GM18499 (cell line): ENCODE measurements at regions not wholly inside any gene's neighbourhood (a gene's known extent, or its start where the extent isn't known, plus 50 kb on each side); places are given as distances from the start of the nearest gene placed in this dataset.

Experiments used
- ATAC-seq: cut with Tn5 transposase; IDR thresholded peaks from one replicate; pipeline ENCODE4 v1.9.1; 2021; ENCODE audit warnings: moderate number of reproducible peaks; ENCODE audit not compliant: insufficient read depth, unreplicated experiment

GRCh38 chr10:83037653-83038052 is 1101.7 kb upstream of the GHITM start:
- no peak for ATAC-seq

GRCh38 chr10:83038631-83039030 is 1100.7 kb upstream of the GHITM start:
- no peak for ATAC-seq

- ATAC-seq: no peak
These were observed 1093.6 kb upstream of the GHITM start for GRCh38 chr10:83045731-83046130.

- ATAC-seq: no peak
These were observed 1088.5 kb upstream of the GHITM start for GRCh38 chr10:83050815-83051214.

DNA sequence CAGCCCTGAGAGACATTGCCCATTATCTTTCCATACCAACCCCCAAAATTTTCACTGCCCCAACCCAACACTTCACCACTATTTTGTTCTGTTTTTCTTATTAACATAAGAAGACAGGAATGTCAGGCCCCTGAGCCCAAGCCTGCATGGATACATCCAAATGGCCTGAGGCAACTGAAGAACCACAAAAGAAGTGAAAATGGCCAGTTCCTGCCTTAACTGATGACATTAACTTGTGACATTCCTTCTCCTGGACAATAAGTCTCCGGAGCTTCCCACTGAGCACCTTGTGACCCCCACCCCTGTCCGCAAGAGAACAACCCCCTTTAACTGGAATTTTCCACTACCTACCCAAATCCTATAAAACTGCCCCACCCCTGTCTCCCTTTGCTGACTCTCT is 1076.4 kb upstream of the GHITM start:
- ATAC-seq: no peak

- ATAC-seq: no peak
These were observed 1065.8 kb upstream of the GHITM start for GRCh38 chr10:83073472-83073871.

DNA sequence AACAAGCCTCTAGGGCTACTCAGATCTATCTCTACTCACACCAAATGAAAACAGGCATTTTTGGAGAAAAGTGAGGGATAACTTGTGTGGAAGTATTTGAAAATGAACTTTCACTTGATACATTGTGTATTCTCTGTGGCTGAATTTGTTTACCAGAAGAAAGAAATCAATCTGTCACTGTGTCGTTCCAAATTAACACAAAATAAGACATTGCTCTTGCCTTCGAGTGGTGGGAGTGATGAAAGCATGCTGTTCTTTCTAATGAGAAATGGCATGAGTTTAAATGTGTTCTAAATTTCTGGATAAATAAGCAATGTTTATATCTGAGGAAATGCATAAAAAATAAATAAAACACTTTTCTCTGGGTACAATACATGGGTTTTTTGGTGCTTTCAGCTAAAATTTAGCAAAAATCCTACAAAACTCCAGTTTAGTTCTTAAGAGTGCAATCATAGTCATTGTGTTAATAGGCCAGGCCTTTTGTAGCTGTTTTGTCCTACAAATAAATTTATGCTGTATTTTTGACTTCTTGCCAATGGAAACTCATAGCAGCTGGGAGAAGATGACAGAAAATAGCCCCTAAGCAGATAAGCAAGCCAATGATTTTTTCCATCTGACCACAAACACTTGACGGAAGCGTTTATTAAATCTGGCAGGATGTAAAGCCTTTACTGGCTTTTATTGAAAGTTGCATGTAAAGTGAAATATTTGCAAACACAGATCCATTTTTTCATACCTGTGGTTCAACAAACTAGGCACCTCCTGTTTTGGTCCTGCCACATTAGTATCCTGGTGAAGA is 1064.1 kb upstream of the GHITM start:
- ATAC-seq: no peak

GRCh38 chr10:83075815-83076355 is 1063.4 kb upstream of the GHITM start:
- no peak for ATAC-seq

DNA sequence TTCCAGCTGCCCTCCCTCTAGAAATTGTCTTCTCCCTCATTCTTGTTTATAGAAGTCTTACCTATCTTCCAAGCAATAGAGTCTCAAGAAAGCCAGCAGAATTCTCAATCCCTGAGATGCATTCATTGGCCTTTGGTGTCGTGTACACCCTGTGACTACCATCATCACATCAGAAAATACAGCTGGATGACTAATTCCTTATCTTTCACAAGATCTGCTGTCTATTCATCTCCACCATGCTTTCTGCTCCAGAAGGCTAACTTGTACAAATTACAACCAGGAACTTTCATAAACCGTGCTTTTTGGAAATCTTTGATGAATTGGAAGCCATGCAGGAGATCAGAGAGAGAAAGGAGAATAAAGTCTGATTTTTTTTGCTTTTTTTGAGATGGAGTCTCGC is 1062.9 kb upstream of the GHITM start:
- ATAC-seq: no peak

DNA sequence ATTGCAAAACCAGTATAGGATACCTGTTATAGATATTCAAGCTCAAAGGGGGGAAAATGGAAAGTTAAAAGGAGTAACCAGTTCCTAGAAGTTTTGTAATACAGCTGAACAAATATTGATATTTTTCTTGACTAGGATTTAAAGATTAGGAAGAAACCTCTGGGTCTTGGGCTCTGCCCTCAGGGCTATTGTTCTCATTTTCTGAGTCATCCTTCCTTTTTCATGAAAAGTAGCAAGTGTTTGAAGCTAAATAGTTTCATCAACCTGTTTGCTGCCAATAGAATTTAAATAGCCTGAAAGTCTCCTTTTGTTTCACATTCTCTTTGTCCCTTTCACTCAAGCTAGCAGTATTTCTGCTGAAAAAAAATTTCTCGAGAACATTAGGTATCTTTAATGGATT is 1061.1 kb upstream of the GHITM start:
- no peak for ATAC-seq

GRCh38 chr10:83078645-83079044 is 1060.7 kb upstream of the GHITM start:
- no peak for ATAC-seq

GRCh38 chr10:83083831-83084230 is 1055.5 kb upstream of the GHITM start:
- no peak for ATAC-seq

GRCh38 chr10:83089335-83089734 is 1050.0 kb upstream of the GHITM start:
- no peak for ATAC-seq

- no peak for ATAC-seq
These were observed 1034.7 kb upstream of the GHITM start for GRCh38 chr10:83104616-83105015.

- no peak for ATAC-seq
These were observed 1030.6 kb upstream of the GHITM start for GRCh38 chr10:83108565-83109333.

DNA sequence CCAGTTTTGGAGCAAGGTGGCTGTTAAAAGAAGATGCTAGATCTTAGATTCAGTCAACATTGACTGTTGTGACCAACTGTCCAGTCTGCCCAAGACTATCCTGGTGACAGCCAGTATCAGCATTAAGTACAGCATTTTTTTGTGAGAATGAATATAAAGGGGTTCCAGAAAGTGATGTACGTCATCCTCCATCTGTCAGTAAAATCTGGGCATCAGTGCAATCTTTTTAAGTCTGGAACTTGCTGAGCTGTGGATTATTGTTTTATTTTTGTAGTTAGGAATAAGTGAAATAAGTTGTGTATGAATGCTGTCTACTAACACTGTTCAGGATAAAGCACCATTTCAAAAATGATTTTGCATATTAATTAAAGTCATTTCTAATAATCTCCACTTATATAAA is 1020.0 kb upstream of the GHITM start:
- no peak for ATAC-seq

GRCh38 chr10:83122336-83122735 is 1017.0 kb upstream of the GHITM start:
- no peak for ATAC-seq

- no peak for ATAC-seq
These were observed 1011.2 kb upstream of the GHITM start for GRCh38 chr10:83127942-83128575.

DNA sequence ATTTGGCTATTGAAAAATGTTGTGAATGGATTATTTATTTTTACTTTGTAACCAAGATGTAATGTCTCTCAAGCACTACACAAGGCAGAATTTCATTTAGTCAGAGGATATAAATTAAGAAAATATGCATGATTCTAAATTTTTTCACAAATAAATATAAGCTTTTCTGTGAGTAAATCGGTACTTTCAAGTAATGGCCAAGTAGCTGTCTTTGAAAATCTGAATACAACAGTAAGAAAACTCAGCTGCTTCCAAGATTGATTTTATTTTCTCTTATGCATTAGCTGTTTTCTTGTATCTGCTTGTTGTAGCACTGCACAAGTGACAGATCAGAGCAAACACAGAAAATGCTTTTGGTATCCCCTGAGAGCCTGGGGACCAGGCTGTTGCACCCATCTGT is 998.5 kb upstream of the GHITM start:
- ATAC-seq: no peak

DNA sequence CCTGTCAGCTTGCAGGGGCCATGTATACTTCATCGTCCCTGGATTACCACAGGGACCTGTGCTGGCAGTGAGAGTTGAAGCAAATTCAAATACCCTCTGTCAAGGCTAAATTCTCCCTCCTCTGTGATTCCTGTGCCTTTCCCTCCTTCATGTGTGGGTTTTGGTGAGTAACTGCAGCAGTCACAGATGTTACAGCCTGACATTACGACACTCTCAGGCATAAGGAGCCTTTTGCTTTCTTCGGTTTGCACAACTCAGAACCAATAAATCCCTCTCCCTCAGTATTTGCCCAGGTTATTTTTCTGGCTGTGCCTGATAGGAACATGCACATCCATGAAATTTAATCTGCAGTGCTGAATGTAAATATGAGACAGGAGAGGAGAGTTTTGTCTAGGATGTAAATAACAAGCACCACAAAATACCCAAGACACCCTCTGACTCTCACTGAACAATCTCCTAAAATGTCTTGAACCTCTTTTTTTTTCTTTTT is 997.2 kb upstream of the GHITM start:
- no peak for ATAC-seq

DNA sequence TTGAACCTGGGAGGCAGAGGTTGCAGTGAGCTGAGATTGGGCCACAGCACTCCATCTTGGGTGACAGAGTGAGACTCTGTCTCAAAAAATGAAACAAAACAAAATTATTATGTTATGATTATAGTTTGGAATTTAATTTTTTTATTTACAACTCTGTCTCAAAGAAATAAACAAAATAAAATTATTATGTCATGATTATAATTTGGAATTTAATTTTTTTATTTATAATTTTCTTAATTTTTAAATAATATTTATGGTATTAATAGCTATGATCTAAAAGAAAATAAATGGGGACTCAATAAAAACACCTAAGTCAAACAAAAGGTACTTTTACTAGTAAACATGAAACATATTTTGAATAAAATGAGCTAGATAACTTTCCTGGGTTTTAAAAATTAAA is 994.8 kb upstream of the GHITM start:
- ATAC-seq: no peak
